Aorta (tissue), 5 donors: ENCODE measurements at regions not wholly inside any gene's neighbourhood (a gene's known extent, or its start where the extent isn't known, plus 50 kb on each side); places are given as distances from the start of the nearest gene placed in this dataset.

ENCODE experiments used
- ATAC-seq: fragments of 200-7000 bp; cut with Tn5 transposase; one replicate; pipeline ENCODE4 v1.9.1; 2022; ENCODE audit warnings: moderate library complexity; ENCODE audit not compliant: low FRiP score
- DNase-seq, 2 donors: peaks; one replicate each; pipeline ENCODE4 v3.0.0-alpha.2; 2020
- H3K27ac ChIP-seq, 2 donors: one replicate each; pipeline ENCODE4 v1.5.1; 2013; ENCODE audit warnings: low read length in 2 of 2, mild to moderate bottlenecking in 2 of 2, moderate library complexity in 2 of 2, control low read depth in 1 of 2, inconsistent platforms in 1 of 2, low read depth in 1 of 2
- H3K27me3 ChIP-seq, 2 donors: one replicate each; pipeline ENCODE4 v1.6.1; 2013; ENCODE audit warnings: control low read depth in 1 of 2, low read length in 1 of 2, mild to moderate bottlenecking in 1 of 2, moderate library complexity in 1 of 2; ENCODE audit not compliant: insufficient read depth in 2 of 2, control insufficient read depth in 1 of 2
- H3K36me3 ChIP-seq, 2 donors: one replicate each; pipeline ENCODE4 v1.6.1; 2013; ENCODE audit warnings: control low read depth in 1 of 2, low read length in 1 of 2, mild to moderate bottlenecking in 1 of 2; ENCODE audit not compliant: insufficient read depth in 2 of 2, control insufficient read depth in 1 of 2
- H3K4me1 ChIP-seq, 2 donors: one replicate each; pipeline ENCODE4 v1.6.1; 2013; ENCODE audit warnings: low read length in 2 of 2, control low read depth in 1 of 2, mild to moderate bottlenecking in 1 of 2, moderate library complexity in 1 of 2; ENCODE audit not compliant: insufficient read depth in 2 of 2, control insufficient read depth in 1 of 2
- H3K4me3 ChIP-seq, 2 donors: one replicate each; pipeline ENCODE4 v1.5.1; 2013; ENCODE audit warnings: low read length in 2 of 2, control low read depth in 1 of 2, mild to moderate bottlenecking in 1 of 2
- H3K9me3 ChIP-seq: one replicate; pipeline ENCODE4 v1.6.1; 2013; ENCODE audit warnings: mild to moderate bottlenecking, low read length; ENCODE audit not compliant: control insufficient read depth
- whole genome bisulfite sequencing, 2 donors: extraction: QIAGEN DNeasy Blood & Tissue Kit; methylation state at CpG; one replicate each; pipeline ENCODE4 v1.1.7; 2013; 5-methylcytosine and 5-hydroxymethylcytosine counted together
- intact Hi-C, 2 donors: fragments of 100-400 bp; cut with DNase I; formaldehyde crosslinking; loops; one replicate each; pipeline versions ENCODE4 v1.14.2 to v1.15.0; 2022
- donor health status: healthy with polysubstance abuse.
- donor health status: Bipolar disorder and iron deficiency.
- donor health status: DM: no; HTN: no; CAD: no.
- donor health status: DM: no; HTN: no; CAD: no.
- donor health status: DM: yes; HTN: yes; CAD: no.

- DNase-seq (no peak), ATAC-seq (no peak)
- Histone ChIP-seq H3K9me3 (peaks cover 1% of the 10 kb centered on the region), H3K27me3 (no peaks in the 10 kb centered on the region), H3K36me3 (no peaks in the 10 kb centered on the region), H3K27ac (peak overlapping the region; percentile 51 to 70), H3K4me3 (no peak overlapping the region), H3K4me1 (peaks cover 4 to 13% of the 10 kb centered on the region in 2 donors)
- intact Hi-C loops, result loop anchor here in 1 of 2 donors (5.0 kb wide), 1 partner anchor 64 kb away; no protein-coding TSS in a partner anchor
- 12 to 20% methylated on average over 2 of the region's 2 CpGs for WGBS, 2 donors
These were observed 364.1 kb downstream of the DEPDC1B start for GRCh38 chr5:60335913-60336312.

GRCh38 chr5:60334281-60334713 lies 365.7 kb downstream of the DEPDC1B start:
- intact Hi-C loops, result no loop called here
- ATAC-seq, result no peak

GRCh38 chr5:60333005-60333571 lies 366.9 kb downstream of the DEPDC1B start:
- WGBS, 2 donors, result 47 to 54% methylated on average over 6 of the region's 6 CpGs
- Histone ChIP-seq H3K4me3 (no peak overlapping the region), H3K4me1 (peaks cover 4 to 13% of the 10 kb centered on the region in 2 donors), H3K36me3 (no peaks in the 10 kb centered on the region), H3K27me3 (no peaks in the 10 kb centered on the region), H3K27ac (peak overlapping the region in 1 of 2 donors; percentile 87), H3K9me3 (no peaks in the 10 kb centered on the region)
- DNase-seq (no peak), ATAC-seq (no peak)
- intact Hi-C loops, result no loop called here

More at GRCh38 chr5:60334281-60334713, 365.7 kb downstream of the DEPDC1B start:
- DNase-seq, result peak in 1 of 2 donors; percentile 76
- peaks cover 4 to 13% of the 10 kb centered on the region in 2 donors for H3K4me1 ChIP-seq
- no peak overlapping the region for H3K4me3 ChIP-seq
- H3K9me3 ChIP-seq, result no peaks in the 10 kb centered on the region
- H3K27me3 ChIP-seq, result no peaks in the 10 kb centered on the region
- H3K36me3 ChIP-seq, result no peaks in the 10 kb centered on the region
- WGBS, 2 donors, result 40 to 52% methylated on average over 2 of the region's 2 CpGs
- peak overlapping the region in 1 of 2 donors; percentile 87 for H3K27ac ChIP-seq

- DNase-seq (no peak), ATAC-seq (no peak)
- intact Hi-C loops, result no loop called here
- Histone ChIP-seq H3K4me3 (no peak overlapping the region), H3K27me3 (no peaks in the 10 kb centered on the region), H3K9me3 (no peaks in the 10 kb centered on the region), H3K4me1 (peaks cover 4 to 13% of the 10 kb centered on the region in 2 donors), H3K36me3 (no peaks in the 10 kb centered on the region), H3K27ac (peak overlapping the region in 1 of 2 donors; percentile 87)
- WGBS, 2 donors, result 91 to 98% methylated on average over 2 of the region's 2 CpGs
These were observed 367.5 kb downstream of the DEPDC1B start for GRCh38 chr5:60332244-60333004.

GRCh38 chr5:60330236-60330635 lies 369.7 kb downstream of the DEPDC1B start:
- H3K9me3 ChIP-seq, result no peaks in the 10 kb centered on the region
- no peaks in the 10 kb centered on the region for H3K27me3 ChIP-seq
- intact Hi-C loops, result no loop called here
- DNase-seq (no peak), ATAC-seq (no peak)
- no peak overlapping the region for H3K27ac ChIP-seq
- WGBS, 2 donors, result 83% methylated on average over 3 of the region's 3 CpGs
- no peaks in the 10 kb centered on the region for H3K36me3 ChIP-seq
- H3K4me3 ChIP-seq, result no peak overlapping the region
- H3K4me1 ChIP-seq, result peaks cover 4 to 8% of the 10 kb centered on the region in 2 donors

- H3K4me1 ChIP-seq, result peaks cover 3 to 4% of the 10 kb centered on the region in 2 donors
- no peak overlapping the region for H3K4me3 ChIP-seq
- no peaks in the 10 kb centered on the region for H3K9me3 ChIP-seq
- H3K27me3 ChIP-seq, result no peaks in the 10 kb centered on the region
- DNase-seq (no peak), ATAC-seq (no peak)
- H3K27ac ChIP-seq, result peak overlapping the region in 1 of 2 donors; percentile 5
- H3K36me3 ChIP-seq, result no peaks in the 10 kb centered on the region
- intact Hi-C loops, result no loop called here
- 19 to 25% methylated on average over 2 of the region's 2 CpGs for WGBS, 2 donors
These were observed 374.1 kb downstream of the DEPDC1B start for GRCh38 chr5:60325870-60326269.

GRCh38 chr5:60323596-60323995 lies 376.4 kb downstream of the DEPDC1B start:
- no peaks in the 10 kb centered on the region for H3K36me3 ChIP-seq
- peaks cover 3 to 4% of the 10 kb centered on the region in 2 donors for H3K4me1 ChIP-seq
- WGBS, 2 donors, result 11 to 21% methylated on average over 3 of the region's 3 CpGs
- peak; percentile 7 for ATAC-seq
- no peaks in the 10 kb centered on the region for H3K9me3 ChIP-seq
- intact Hi-C loops, result no loop called here
- no peak overlapping the region for H3K4me3 ChIP-seq
- no peaks in the 10 kb centered on the region for H3K27me3 ChIP-seq
- no peak for DNase-seq
- peak overlapping the region; percentile 78 for H3K27ac ChIP-seq

- intact Hi-C loops, result no loop called here
- no peak overlapping the region for H3K4me3 ChIP-seq
- no peaks in the 10 kb centered on the region for H3K27me3 ChIP-seq
- H3K4me1 ChIP-seq, result no peaks in the 10 kb centered on the region
- WGBS, 2 donors, result 92 to 94% methylated on average over 2 of the region's 2 CpGs
- H3K9me3 ChIP-seq, result no peaks in the 10 kb centered on the region
- no peak for DNase-seq
- ATAC-seq, result no peak
- no peak overlapping the region for H3K27ac ChIP-seq
- no peaks in the 10 kb centered on the region for H3K36me3 ChIP-seq
These were observed 387.9 kb downstream of the DEPDC1B start for GRCh38 chr5:60312098-60312497.

- Histone ChIP-seq H3K36me3 (no peaks in the 10 kb centered on the region), H3K9me3 (no peaks in the 10 kb centered on the region), H3K27ac (no peak overlapping the region), H3K27me3 (no peaks in the 10 kb centered on the region), H3K4me1 (no peaks in the 10 kb centered on the region), H3K4me3 (no peak overlapping the region)
- DNase-seq (no peak), ATAC-seq (no peak)
- intact Hi-C loops, result loop anchor here in 1 of 2 donors (5.0 kb wide), 2 partner anchors 82 to 287 kb away; no protein-coding TSS in a partner anchor
- WGBS, 2 donors, result 78 to 80% methylated on average over 2 of the region's 2 CpGs
These were observed 400.0 kb downstream of the DEPDC1B start for GRCh38 chr5:60299944-60300343.
